Endodermal cell (in vitro differentiated cells): ENCODE measurements at regions not wholly inside any gene's neighbourhood (a gene's known extent, or its start where the extent isn't known, plus 50 kb on each side); places are given as distances from the start of the nearest gene placed in this dataset.

Source experiments
- DNase-seq: peaks from one replicate; pipeline ENCODE4 v3.0.0-alpha.2; 2017
- H3K27ac ChIP-seq: 2 replicates; pipeline ENCODE4 v1.5.1; 2013; ENCODE audit warnings: mild to moderate bottlenecking, low read depth, low read length, moderate library complexity
- H3K27me3 ChIP-seq: 2 replicates; pipeline ENCODE4 v1.6.1; 2013; ENCODE audit warnings: mild to moderate bottlenecking, low read length, moderate library complexity; ENCODE audit not compliant: insufficient read depth, control insufficient read depth, poor library complexity, severe bottlenecking
- H3K36me3 ChIP-seq: 2 replicates; pipeline ENCODE4 v1.7.0; 2013; ENCODE audit warnings: mild to moderate bottlenecking, low read length, moderate library complexity; ENCODE audit not compliant: control insufficient read depth, insufficient read depth
- H3K4me1 ChIP-seq: one replicate; pipeline ENCODE4 v1.7.0; 2013; ENCODE audit warnings: low read length; ENCODE audit not compliant: control insufficient read depth, insufficient read depth
- H3K4me3 ChIP-seq: 2 replicates; pipeline ENCODE4 v1.5.1; 2013; ENCODE audit warnings: mild to moderate bottlenecking, low read length, moderate library complexity
- H3K9ac ChIP-seq: 2 replicates; pipeline ENCODE4 v1.6.1; 2013; ENCODE audit warnings: mild to moderate bottlenecking, low read length, moderate library complexity; ENCODE audit not compliant: poor library complexity, severe bottlenecking; ENCODE audit errors: extremely low read depth
- H3K9me3 ChIP-seq: 2 replicates; pipeline ENCODE4 v1.6.1; 2013; ENCODE audit warnings: mild to moderate bottlenecking, low read length, moderate library complexity; ENCODE audit not compliant: control insufficient read depth
- H3K27ac Mint-ChIP-seq: 2 replicates; pipeline ENCODE4 v1.8.0; 2020; ENCODE audit warnings: mixed read lengths
- H3K27me3 Mint-ChIP-seq: 2 replicates; pipeline ENCODE4 v1.8.0; 2021; ENCODE audit warnings: mild to moderate bottlenecking, mixed read lengths; ENCODE audit not compliant: insufficient read depth
- H3K36me3 Mint-ChIP-seq: 2 replicates; pipeline ENCODE4 v1.8.0; 2020; ENCODE audit warnings: low read depth, mixed read lengths
- H3K4me1 Mint-ChIP-seq: 2 replicates; pipeline ENCODE4 v1.8.0; 2020; ENCODE audit warnings: mixed read lengths
- H3K4me3 Mint-ChIP-seq: 2 replicates; pipeline ENCODE4 v1.8.0; 2020; ENCODE audit warnings: mild to moderate bottlenecking, moderate library complexity, mixed read lengths
- H3K9me3 Mint-ChIP-seq: 2 replicates; pipeline ENCODE4 v1.8.0; 2020; ENCODE audit warnings: mild to moderate bottlenecking, mixed read lengths
- WGBS, 2 experiments: methylation state at CpG; one replicate each; pipeline versions ENCODE4 v1.1.5 to v1.1.7; 2013; ENCODE audit warnings: missing lambda C conversion rate in 2 of 2, mixed read lengths in 1 of 2; ENCODE audit not compliant: insufficient coverage in 1 of 2, insufficient read length in 1 of 2; 5-methylcytosine and 5-hydroxymethylcytosine counted together
- TF ChIP-seq, protein P1 (sequence below): fragments of 200-600 bp; sonication (generic); conservative IDR thresholded peaks from 2 replicates; pipeline ENCODE4 v1.5.0; 2021; ENCODE audit warnings: antibody characterized with exemption, mild to moderate bottlenecking

DNA sequence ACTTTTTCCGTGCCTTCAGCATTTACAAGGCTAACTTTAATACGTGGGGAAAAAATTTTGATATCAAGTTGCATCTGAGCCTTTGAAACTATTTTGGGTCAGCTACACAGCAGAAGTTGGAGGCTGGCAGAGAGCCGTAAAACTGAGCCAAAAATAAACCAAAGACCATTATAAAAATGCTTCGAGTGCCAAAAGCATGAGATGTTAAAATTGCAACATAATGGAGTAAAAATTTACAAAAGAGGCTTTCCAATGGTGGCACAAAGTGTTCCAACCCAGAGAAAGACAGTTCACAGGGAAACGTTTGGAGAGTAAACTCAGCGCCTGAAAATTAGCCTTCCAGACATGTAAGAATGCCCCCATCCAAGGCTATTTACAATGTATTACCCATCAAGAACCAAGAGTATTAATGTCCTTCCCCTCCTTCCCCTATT is 190.3 kb downstream of the TLE1 start:
- H3K36me3 Mint-ChIP-seq: no peaks in the 10 kb centered on the region
- TF ChIP-seq, protein P1, sequence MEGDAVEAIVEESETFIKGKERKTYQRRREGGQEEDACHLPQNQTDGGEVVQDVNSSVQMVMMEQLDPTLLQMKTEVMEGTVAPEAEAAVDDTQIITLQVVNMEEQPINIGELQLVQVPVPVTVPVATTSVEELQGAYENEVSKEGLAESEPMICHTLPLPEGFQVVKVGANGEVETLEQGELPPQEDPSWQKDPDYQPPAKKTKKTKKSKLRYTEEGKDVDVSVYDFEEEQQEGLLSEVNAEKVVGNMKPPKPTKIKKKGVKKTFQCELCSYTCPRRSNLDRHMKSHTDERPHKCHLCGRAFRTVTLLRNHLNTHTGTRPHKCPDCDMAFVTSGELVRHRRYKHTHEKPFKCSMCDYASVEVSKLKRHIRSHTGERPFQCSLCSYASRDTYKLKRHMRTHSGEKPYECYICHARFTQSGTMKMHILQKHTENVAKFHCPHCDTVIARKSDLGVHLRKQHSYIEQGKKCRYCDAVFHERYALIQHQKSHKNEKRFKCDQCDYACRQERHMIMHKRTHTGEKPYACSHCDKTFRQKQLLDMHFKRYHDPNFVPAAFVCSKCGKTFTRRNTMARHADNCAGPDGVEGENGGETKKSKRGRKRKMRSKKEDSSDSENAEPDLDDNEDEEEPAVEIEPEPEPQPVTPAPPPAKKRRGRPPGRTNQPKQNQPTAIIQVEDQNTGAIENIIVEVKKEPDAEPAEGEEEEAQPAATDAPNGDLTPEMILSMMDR: no peak
- no peak overlapping the region for H3K4me3 Mint-ChIP-seq
- Histone ChIP-seq H3K9me3 (no peaks in the 10 kb centered on the region), H3K36me3 (no peaks in the 10 kb centered on the region), H3K4me3 (no peak overlapping the region), H3K27ac (no peak overlapping the region), H3K27me3 (no peaks in the 10 kb centered on the region), H3K4me1 (no peaks in the 10 kb centered on the region), H3K9ac (no peak overlapping the region)
- H3K27ac Mint-ChIP-seq: no peak overlapping the region
- no peak for DNase-seq
- 94 to 98% methylated on average over 4 to 6 of the region's 6 CpGs for WGBS, 2 experiments
- peaks cover 1% of the 10 kb centered on the region for H3K4me1 Mint-ChIP-seq
- H3K9me3 Mint-ChIP-seq: no peaks in the 10 kb centered on the region
- H3K27me3 Mint-ChIP-seq: peaks cover 3% of the 10 kb centered on the region

DNA sequence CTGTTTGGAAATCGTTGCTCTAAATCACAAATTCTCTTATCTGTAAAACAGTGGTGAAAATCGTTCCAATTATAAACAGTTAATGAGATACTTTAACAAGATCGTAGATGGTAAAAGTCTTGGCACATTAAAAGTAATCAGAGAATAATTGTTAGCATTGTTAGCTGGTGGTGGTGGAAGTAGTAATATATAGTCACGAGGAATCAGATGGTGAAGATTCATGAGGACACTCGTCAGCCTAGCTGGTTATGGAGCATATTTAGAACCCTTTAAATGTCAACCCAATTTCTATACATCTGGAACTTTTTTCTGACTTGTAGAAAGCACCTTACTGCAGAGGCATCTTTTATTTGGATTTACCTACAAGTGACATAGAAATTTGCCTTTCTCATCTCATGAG is 190.8 kb downstream of the TLE1 start:
- H3K9me3 ChIP-seq: no peaks in the 10 kb centered on the region
- no peak overlapping the region for H3K9ac ChIP-seq
- 92 to 94% methylated on average over 4 to 5 of the region's 5 CpGs for WGBS, 2 experiments
- Mint-ChIP-seq H3K4me1 (peaks cover 1% of the 10 kb centered on the region), H3K9me3 (no peaks in the 10 kb centered on the region), H3K4me3 (no peak overlapping the region), H3K27me3 (no peaks in the 10 kb centered on the region), H3K27ac (no peak overlapping the region), H3K36me3 (no peaks in the 10 kb centered on the region)
- no peaks in the 10 kb centered on the region for H3K36me3 ChIP-seq
- no peak for DNase-seq
- no peaks in the 10 kb centered on the region for H3K27me3 ChIP-seq
- no peak overlapping the region for H3K27ac ChIP-seq
- H3K4me3 ChIP-seq: no peak overlapping the region
- H3K4me1 ChIP-seq: no peaks in the 10 kb centered on the region
- TF ChIP-seq, protein P1: no peak

DNA sequence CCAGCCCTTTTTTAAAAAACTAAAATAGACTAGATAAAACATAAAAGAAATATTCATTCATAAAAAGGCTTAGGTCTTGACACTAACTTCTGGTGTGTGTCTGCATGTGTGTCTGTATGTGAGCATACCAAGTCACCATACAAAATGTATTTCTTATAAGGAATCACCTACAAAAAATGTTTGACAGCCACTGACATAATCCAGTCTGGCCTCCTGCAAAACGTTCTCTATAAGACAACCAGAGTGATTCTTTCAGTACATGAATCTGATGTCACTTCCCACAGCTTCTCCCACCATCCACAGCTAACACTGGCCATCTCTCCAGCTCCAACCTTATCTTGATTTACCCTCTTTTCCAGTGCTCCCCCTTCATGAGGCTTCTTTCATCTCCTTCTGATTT is 192.3 kb downstream of the TLE1 start:
- WGBS, 2 experiments: 88% methylated on average over 1 of the region's 1 CpG; no CpG with 5 or more reads in 1 of the 2 experiments
- DNase-seq: no peak

More for the DNA sequence above, 192.3 kb downstream of the TLE1 start:
- Histone ChIP-seq H3K9ac (no peak overlapping the region), H3K27me3 (no peaks in the 10 kb centered on the region), H3K36me3 (no peaks in the 10 kb centered on the region), H3K4me3 (no peak overlapping the region), H3K27ac (no peak overlapping the region), H3K4me1 (no peaks in the 10 kb centered on the region), H3K9me3 (no peaks in the 10 kb centered on the region)
- no peaks in the 10 kb centered on the region for H3K27me3 Mint-ChIP-seq
- H3K9me3 Mint-ChIP-seq: no peaks in the 10 kb centered on the region
- H3K27ac Mint-ChIP-seq: no peak overlapping the region
- TF ChIP-seq, protein P1: no peak
- H3K36me3 Mint-ChIP-seq: no peaks in the 10 kb centered on the region
- H3K4me3 Mint-ChIP-seq: no peak overlapping the region
- peaks cover 4% of the 10 kb centered on the region for H3K4me1 Mint-ChIP-seq
